ENCODE measurements at regions not wholly inside any gene's neighbourhood (a gene's known extent, or its start where the extent isn't known, plus 50 kb on each side); places are given as distances from the start of the nearest gene placed in this dataset.

GRCh38 chr3:190762801-190763200, 99.7 kb downstream of the GMNC start:
- in situ Hi-C loops (cut with MboI) (no loop called here), intact Hi-C loops (cut with micrococcal nuclease; ENCODE audit: unreplicated experiment) (no loop called here)
- CTCF ChIA-PET: no interaction called here
- POLR2A ChIA-PET: no interaction called here
- Histone ChIP-seq H3K27me3 (replicated peaks in 1 of 2; ENCODE audit: control insufficient read depth in 2 of 2, insufficient read depth in 2 of 2, low read length in 1 of 2) (no peaks in the 10 kb centered on the region), H3K9me3 (replicated peaks; ENCODE audit: control insufficient read depth, insufficient read depth, low read length) (no peaks in the 10 kb centered on the region), H3K79me2 (ENCODE audit: control insufficient read depth, insufficient read depth, low read length) (no peaks in the 10 kb centered on the region), H3K9ac (ENCODE audit: control insufficient read depth, insufficient read depth, low read length) (no peak overlapping the region), H3K27ac (ENCODE audit: control insufficient read depth, insufficient read depth) (no peak overlapping the region), H3K4me3 (no peak overlapping the region), H2AFZ (ENCODE audit: control insufficient read depth, low read depth, low read length) (no peak overlapping the region), H3K4me1 (ENCODE audit: control insufficient read depth, insufficient read depth, low read length) (no peaks in the 10 kb centered on the region), H4K20me1 (ENCODE audit: control insufficient read depth, insufficient read depth) (no peaks in the 10 kb centered on the region; the same call in 1 of the 2 replicates), H3K36me3 (ENCODE audit: control insufficient read depth in 2 of 2, insufficient read depth in 2 of 2, low read length in 1 of 2) (no peaks in the 10 kb centered on the region), H3K4me2 (ENCODE audit: control insufficient read depth, insufficient read depth) (no peak overlapping the region)
- RAD21 ChIA-PET (ENCODE audit: unreplicated experiment): no interaction called here
- WGBS (ENCODE audit: insufficient coverage, insufficient replicate concordance, low lambda C conversion rate, missing lambda C conversion rate): 3% methylated on average over 2 of the region's 2 CpGs
- SMC1A ChIA-PET (ENCODE audit: uncharacterized antibody, unreplicated experiment): interaction anchor here (1.1 kb wide), 1 partner anchor 72 kb away, joined by 3 read pairs; no protein-coding TSS in a partner anchor
- DNase-seq (ENCODE audit: low read depth, low spot score): no peak
- no TSS peak for BruUV-seq (replicated peaks)
- no peak for ATAC-seq
- FAIRE-seq: no peak
- no peak for TF ChIP-seq WRNIP1 (IDR thresholded peaks at IDR 0.05; ENCODE audit: borderline replicate concordance, low read depth, low read length)
- no peak for TF ChIP-seq HDGF (IDR thresholded peaks at IDR 0.05)
- TF ChIP-seq KAT2A (conservative IDR thresholded peaks at IDR 0.05; ENCODE audit: control insufficient read depth, low read depth, low read length): no peak
- no peak for TF ChIP-seq SREBF2 (IDR thresholded peaks at IDR 0.05; ENCODE audit: low read length)
- no peak for TF ChIP-seq E2F8 (IDR thresholded peaks at IDR 0.05; ENCODE audit: low read depth, partially characterized antibody)
- TF ChIP-seq PAX5 (IDR thresholded peaks at IDR 0.05; ENCODE audit: borderline replicate concordance, low read depth, low read length): no peak
- TF ChIP-seq SMARCA5 (IDR thresholded peaks at IDR 0.05): no peak
- no peak for TF ChIP-seq MYC (IDR thresholded peaks at IDR 0.05; ENCODE audit: insufficient read depth, insufficient read length, insufficient replicate concordance, low read length, severe bottlenecking)
- TF ChIP-seq CEBPZ (IDR thresholded peaks at IDR 0.05; ENCODE audit: low read depth, low read length): no peak
- TF ChIP-seq IRF4 (IDR thresholded peaks at IDR 0.05; ENCODE audit: low read depth, low read length): no peak
- no peak for TF ChIP-seq NR2C1 (IDR thresholded peaks at IDR 0.05)
- TF ChIP-seq NFIC (IDR thresholded peaks at IDR 0.05; ENCODE audit: low read depth, low read length): no peak
- TF ChIP-seq MEF2B (IDR thresholded peaks at IDR 0.05; ENCODE audit: partially characterized antibody, poor library complexity, severe bottlenecking): no peak
- TF ChIP-seq E4F1 (IDR thresholded peaks at IDR 0.05; ENCODE audit: borderline replicate concordance, partially characterized antibody): no peak
- no peak for TF ChIP-seq ESRRA (IDR thresholded peaks at IDR 0.05; ENCODE audit: low read length)
- TF ChIP-seq MTA3 (IDR thresholded peaks at IDR 0.05; ENCODE audit: borderline replicate concordance, low read length): no peak
- no peak for TF ChIP-seq NFXL1 (IDR thresholded peaks at IDR 0.05; ENCODE audit: borderline replicate concordance)

Data from GM12878 (cell line).